GM12878 (cell line): ENCODE measurements at regions not wholly inside any gene's neighbourhood (a gene's known extent, or its start where the extent isn't known, plus 50 kb on each side); places are given as distances from the start of the nearest gene placed in this dataset.

Source experiments
- ATAC-seq: fragments of 200-7000 bp; cut with Tn5 transposase; 3 replicates; pipeline ENCODE4 v1.9.1; 2020; ENCODE audit warnings: mild to moderate bottlenecking, moderate library complexity
- BruUV-seq: library from RNA; stranded (reverse); fragments of 400-500 nt; replicated peaks from 2 replicates; lab custom pipeline; 2021; lab: Mats Ljungman, UMichigan
- CTCF ChIA-PET: fragments of 300-600 bp; sonication (Branson Sonifier 250); formaldehyde crosslinking; extraction: SDS; loops from one replicate; lab custom pipeline; 2021; ENCODE audit warnings: inconsistent platforms; lab: Yijun Ruan, JAX
- POLR2A ChIA-PET: fragments of 350-600 bp; formaldehyde crosslinking; extraction: SDS; loops from one replicate; lab custom pipeline; 2021; ENCODE audit warnings: inconsistent platforms; lab: Charles Lee
- RAD21 ChIA-PET: fragments of 300-600 bp; sonication (Branson Sonifier 250); formaldehyde crosslinking; loops from one replicate; lab custom pipeline; 2023; ENCODE audit warnings: antibody characterized with exemption; ENCODE audit not compliant: unreplicated experiment; lab: Charles Lee
- SMC1A ChIA-PET: fragments of 300-600 bp; sonication (Branson Sonifier 250); formaldehyde crosslinking; loops from one replicate; lab custom pipeline; 2023; ENCODE audit not compliant: unreplicated experiment, uncharacterized antibody; lab: Charles Lee
- DNase-seq: peaks from one replicate; pipeline ENCODE4 v3.0.0-alpha.2; 2011; ENCODE audit warnings: low read depth, low spot score
- FAIRE-seq: peaks from 3 replicates; lab custom pipeline; 2011; peaks lifted over from hg19 to GRCh38; lab: Jason Lieb, UNC
- H2AFZ ChIP-seq: 2 replicates; pipeline ENCODE4 v1.6.0; 2011; ENCODE audit warnings: low read depth, low read length, control low read depth; ENCODE audit not compliant: control insufficient read depth
- H3K27ac ChIP-seq: 2 replicates; pipeline ENCODE4 v1.5.1; 2011; ENCODE audit warnings: control low read depth; ENCODE audit not compliant: control insufficient read depth, insufficient read depth
- H3K27me3 ChIP-seq, 2 experiments: replicated peaks in 1 of 2; 2 replicates each; pipeline versions ENCODE4 v1.6.0 to v1.6.1; 2011; ENCODE audit warnings: low read length in 1 of 2; ENCODE audit not compliant: control insufficient read depth in 2 of 2, insufficient read depth in 2 of 2
- H3K36me3 ChIP-seq, 2 experiments: 2 replicates each; pipeline ENCODE4 v1.5.1; 2011; ENCODE audit warnings: low read length in 1 of 2; ENCODE audit not compliant: control insufficient read depth in 2 of 2, insufficient read depth in 2 of 2
- H3K4me1 ChIP-seq: 2 replicates; pipeline ENCODE4 v1.6.1; 2011; ENCODE audit warnings: mild to moderate bottlenecking, low read length, moderate library complexity, mixed read lengths; ENCODE audit not compliant: control insufficient read depth, insufficient read depth
- H3K4me2 ChIP-seq: 2 replicates; pipeline ENCODE4 v1.6.0; 2011; ENCODE audit warnings: control low read depth; ENCODE audit not compliant: control insufficient read depth, insufficient read depth
- H3K4me3 ChIP-seq: fragments of 200-600 bp; sonication (generic); 2 replicates; pipeline ENCODE4 v1.5.1; 2016
- H3K79me2 ChIP-seq: 2 replicates; pipeline ENCODE4 v1.6.0; 2011; ENCODE audit warnings: low read length; ENCODE audit not compliant: control insufficient read depth, insufficient read depth
- H3K9ac ChIP-seq: 2 replicates; pipeline ENCODE4 v1.8.0; 2011; ENCODE audit warnings: low read length, control low read depth, mixed read lengths; ENCODE audit not compliant: control insufficient read depth, insufficient read depth
- H3K9me3 ChIP-seq: replicated peaks from 3 replicates; pipeline ENCODE4 v1.5.1; 2011; ENCODE audit warnings: mild to moderate bottlenecking, low read length; ENCODE audit not compliant: control insufficient read depth, insufficient read depth
- H4K20me1 ChIP-seq: 2 replicates; pipeline ENCODE4 v1.6.0; 2011; ENCODE audit not compliant: control insufficient read depth, insufficient read depth
- BCL11A ChIP-seq: IDR thresholded peaks from 2 replicates; pipeline ENCODE4 v1.6.1; 2011; ENCODE audit warnings: low read depth, low read length
- BRCA1 ChIP-seq: IDR thresholded peaks from 2 replicates; pipeline ENCODE4 v1.6.1; 2011; ENCODE audit warnings: low read depth, low read length, improper control_type of control experiment
- DPF2 ChIP-seq: fragments of 450-650 bp; IDR thresholded peaks from 2 replicates; pipeline ENCODE4 v1.6.1; 2017; ENCODE audit warnings: mild to moderate bottlenecking
- EGR1 ChIP-seq, 2 experiments: IDR thresholded peaks; 1 replicate in 1 of 2; 2 replicates in 1 of 2; pipeline ENCODE4 v1.6.1; 2011 to 2012; ENCODE audit warnings: low read depth in 2 of 2, low read length in 2 of 2, borderline replicate concordance in 1 of 2, mild to moderate bottlenecking in 1 of 2, moderate library complexity in 1 of 2
- EP300 ChIP-seq, 2 experiments: fragments of 150-350 bp in 1 of 2; IDR thresholded peaks; 2 replicates each; pipeline ENCODE4 v1.6.1; 2011 to 2012; ENCODE audit warnings: low read depth in 2 of 2, low read length in 2 of 2, borderline replicate concordance in 1 of 2, improper control_type of control experiment in 1 of 2, inconsistent platforms in 1 of 2; ENCODE audit not compliant: control insufficient read depth in 1 of 2
- MEF2A ChIP-seq: IDR thresholded peaks from 2 replicates; pipeline ENCODE4 v1.6.1; 2011; ENCODE audit warnings: low read depth, mild to moderate bottlenecking, low read length, moderate library complexity; ENCODE audit not compliant: insufficient read depth
- POLR2A ChIP-seq: IDR thresholded peaks from 2 replicates; pipeline ENCODE4 v1.6.1; 2011; ENCODE audit warnings: low read depth, mild to moderate bottlenecking, low read length
- RAD21 ChIP-seq: IDR thresholded peaks from 2 replicates; pipeline ENCODE4 v1.6.1; 2011; ENCODE audit warnings: mild to moderate bottlenecking, low read depth, low read length, moderate library complexity; ENCODE audit not compliant: insufficient read depth
- SIN3A ChIP-seq: IDR thresholded peaks from 2 replicates; pipeline ENCODE4 v1.6.1; 2012; ENCODE audit warnings: low read depth, low read length, improper control_type of control experiment
- SREBF2 ChIP-seq: IDR thresholded peaks from 2 replicates; pipeline ENCODE4 v1.6.1; 2012; ENCODE audit warnings: mild to moderate bottlenecking, low read length
- SUZ12 ChIP-seq: fragments of 200-600 bp; sonication (generic); IDR thresholded peaks from one replicate; pipeline ENCODE4 v1.6.1; 2018; ENCODE audit warnings: antibody characterized with exemption, mild to moderate bottlenecking; ENCODE audit not compliant: unreplicated experiment
- WRNIP1 ChIP-seq: IDR thresholded peaks from 2 replicates; pipeline ENCODE4 v1.6.1; 2011; ENCODE audit warnings: low read depth, low read length, improper control_type of control experiment, borderline replicate concordance
- YBX1 ChIP-seq: fragments of 450-650 bp; IDR thresholded peaks from 2 replicates; pipeline ENCODE4 v1.6.1; 2016; ENCODE audit warnings: antibody characterized with exemption
- ZNF24 ChIP-seq: fragments of 450-650 bp; IDR thresholded peaks from 2 replicates; pipeline ENCODE4 v1.6.1; 2017; ENCODE audit warnings: antibody characterized with exemption, mild to moderate bottlenecking
- WGBS: methylation state at CpG from one replicate; pipeline ENCODE4 v1.1.6; 2016; ENCODE audit warnings: low lambda C conversion rate; ENCODE audit not compliant: insufficient replicate concordance, insufficient coverage; ENCODE audit errors: missing lambda C conversion rate; 5-methylcytosine and 5-hydroxymethylcytosine counted together
- in situ Hi-C: fragments of 300-500 bp; cut with MboI; formaldehyde crosslinking; loops from 9 replicates; pipeline ENCODE4 v1.14.3; 2018; ENCODE audit warnings: mixed read lengths
- intact Hi-C: fragments of 100-400 bp; cut with micrococcal nuclease; formaldehyde crosslinking; loops from one replicate; pipeline ENCODE4 v1.14.2; 2022; ENCODE audit not compliant: unreplicated experiment
- TF ChIP-seq, protein P1 (sequence below): fragments of 450-650 bp; IDR thresholded peaks from 2 replicates; pipeline ENCODE4 v1.6.1; 2017; ENCODE audit warnings: antibody characterized with exemption, mild to moderate bottlenecking, moderate library complexity
- TF ChIP-seq, protein P2 (sequence below): fragments of 450-650 bp; IDR thresholded peaks from 2 replicates; pipeline ENCODE4 v1.6.1; 2017; ENCODE audit warnings: mild to moderate bottlenecking

DNA sequence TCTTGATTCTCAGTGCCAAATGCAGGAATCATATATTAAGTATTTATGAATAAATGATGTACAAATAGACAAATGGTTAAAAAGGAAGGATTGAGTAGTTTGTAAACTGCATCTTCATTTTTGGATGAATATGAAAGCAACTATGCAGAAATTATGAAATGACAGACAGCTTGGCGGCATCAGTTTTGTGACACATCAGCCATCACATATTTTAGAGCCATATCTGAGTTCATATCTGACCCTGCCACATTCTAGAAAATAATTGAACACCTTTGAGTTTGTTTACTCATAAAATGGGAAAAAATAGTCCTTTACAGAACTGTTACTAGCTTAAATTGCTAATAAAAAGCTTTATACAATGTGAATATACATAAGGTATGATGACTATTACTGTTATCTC, 448.2 kb downstream of the KIF20B start (continued):
- TF ChIP-seq, protein P1, sequence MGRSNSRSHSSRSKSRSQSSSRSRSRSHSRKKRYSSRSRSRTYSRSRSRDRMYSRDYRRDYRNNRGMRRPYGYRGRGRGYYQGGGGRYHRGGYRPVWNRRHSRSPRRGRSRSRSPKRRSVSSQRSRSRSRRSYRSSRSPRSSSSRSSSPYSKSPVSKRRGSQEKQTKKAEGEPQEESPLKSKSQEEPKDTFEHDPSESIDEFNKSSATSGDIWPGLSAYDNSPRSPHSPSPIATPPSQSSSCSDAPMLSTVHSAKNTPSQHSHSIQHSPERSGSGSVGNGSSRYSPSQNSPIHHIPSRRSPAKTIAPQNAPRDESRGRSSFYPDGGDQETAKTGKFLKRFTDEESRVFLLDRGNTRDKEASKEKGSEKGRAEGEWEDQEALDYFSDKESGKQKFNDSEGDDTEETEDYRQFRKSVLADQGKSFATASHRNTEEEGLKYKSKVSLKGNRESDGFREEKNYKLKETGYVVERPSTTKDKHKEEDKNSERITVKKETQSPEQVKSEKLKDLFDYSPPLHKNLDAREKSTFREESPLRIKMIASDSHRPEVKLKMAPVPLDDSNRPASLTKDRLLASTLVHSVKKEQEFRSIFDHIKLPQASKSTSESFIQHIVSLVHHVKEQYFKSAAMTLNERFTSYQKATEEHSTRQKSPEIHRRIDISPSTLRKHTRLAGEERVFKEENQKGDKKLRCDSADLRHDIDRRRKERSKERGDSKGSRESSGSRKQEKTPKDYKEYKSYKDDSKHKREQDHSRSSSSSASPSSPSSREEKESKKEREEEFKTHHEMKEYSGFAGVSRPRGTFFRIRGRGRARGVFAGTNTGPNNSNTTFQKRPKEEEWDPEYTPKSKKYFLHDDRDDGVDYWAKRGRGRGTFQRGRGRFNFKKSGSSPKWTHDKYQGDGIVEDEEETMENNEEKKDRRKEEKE = no peak
- TF ChIP-seq SUZ12 = no peak
- TF ChIP-seq, all 136 proteins: peak for 0

DNA sequence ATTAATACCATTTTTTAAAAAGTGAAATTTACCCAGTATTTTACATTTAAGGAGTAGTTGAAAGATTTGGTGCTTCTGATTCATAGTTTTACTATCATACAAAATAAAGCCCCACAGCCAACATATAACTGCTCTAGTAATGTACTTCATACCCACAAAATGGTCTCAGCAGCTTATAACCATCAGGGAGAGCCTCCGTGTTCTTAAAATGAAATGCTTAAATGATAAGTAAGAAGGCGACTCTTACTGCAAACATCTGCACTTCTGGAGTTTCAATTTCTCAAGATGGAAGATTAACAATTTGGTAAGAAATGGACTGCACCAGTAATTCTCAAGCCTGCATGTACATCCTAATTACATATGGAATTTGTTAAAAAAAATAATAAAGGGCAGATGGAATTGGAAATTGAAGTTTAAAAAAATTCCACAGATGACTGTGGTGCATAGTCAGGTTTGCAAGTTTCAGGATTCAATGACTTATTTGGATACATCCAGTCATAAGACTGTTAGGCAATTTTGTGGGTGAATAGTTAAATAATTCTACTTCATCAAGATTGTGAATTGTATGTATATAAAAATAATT, 461.0 kb downstream of the KIF20B start:
- POLR2A ChIA-PET = no interaction called here
- H3K79me2 ChIP-seq = no peaks in the 10 kb centered on the region
- in situ Hi-C loops (no loop called here), intact Hi-C loops (no loop called here)
- 24% methylated on average over 2 of the region's 2 CpGs for WGBS
- H2AFZ ChIP-seq = no peak overlapping the region
- no peak overlapping the region for H3K4me2 ChIP-seq
- H3K27ac ChIP-seq = no peak overlapping the region
- RAD21 ChIA-PET = no interaction called here
- no peak overlapping the region for H3K4me3 ChIP-seq
- H3K9ac ChIP-seq = no peak overlapping the region
- H3K9me3 ChIP-seq = no peaks in the 10 kb centered on the region; the same call in 2 of the 3 replicates
- H3K27me3 ChIP-seq = no peaks in the 10 kb centered on the region
- SMC1A ChIA-PET = no interaction called here
- CTCF ChIA-PET = no interaction called here
- no TSS peak for BruUV-seq
- no peak for DNase-seq
- no peaks in the 10 kb centered on the region for H4K20me1 ChIP-seq
- ATAC-seq = no peak
- no peak for TF ChIP-seq ZNF24
- TF ChIP-seq BRCA1 = no peak
- TF ChIP-seq EP300 (IDR thresholded peaks at IDR 0.05; ENCODE audit: borderline replicate concordance in 1 of 2, control insufficient read depth in 1 of 2, low read depth in 2 of 2, low read length in 2 of 2) = no peak
- no peak for TF ChIP-seq WRNIP1
- TF ChIP-seq BCL11A = no peak
- TF ChIP-seq POLR2A = no peak
- no peak for TF ChIP-seq YBX1
- TF ChIP-seq SREBF2 = no peak
- no peak for TF ChIP-seq MEF2A
- no peak for TF ChIP-seq SIN3A
- TF ChIP-seq RAD21 = no peak
- TF ChIP-seq EGR1 (IDR thresholded peaks at IDR 0.05; ENCODE audit: borderline replicate concordance in 1 of 2, low read depth in 2 of 2, low read length in 2 of 2) = no peak
- TF ChIP-seq DPF2 = no peak
- TF ChIP-seq, protein P2, sequence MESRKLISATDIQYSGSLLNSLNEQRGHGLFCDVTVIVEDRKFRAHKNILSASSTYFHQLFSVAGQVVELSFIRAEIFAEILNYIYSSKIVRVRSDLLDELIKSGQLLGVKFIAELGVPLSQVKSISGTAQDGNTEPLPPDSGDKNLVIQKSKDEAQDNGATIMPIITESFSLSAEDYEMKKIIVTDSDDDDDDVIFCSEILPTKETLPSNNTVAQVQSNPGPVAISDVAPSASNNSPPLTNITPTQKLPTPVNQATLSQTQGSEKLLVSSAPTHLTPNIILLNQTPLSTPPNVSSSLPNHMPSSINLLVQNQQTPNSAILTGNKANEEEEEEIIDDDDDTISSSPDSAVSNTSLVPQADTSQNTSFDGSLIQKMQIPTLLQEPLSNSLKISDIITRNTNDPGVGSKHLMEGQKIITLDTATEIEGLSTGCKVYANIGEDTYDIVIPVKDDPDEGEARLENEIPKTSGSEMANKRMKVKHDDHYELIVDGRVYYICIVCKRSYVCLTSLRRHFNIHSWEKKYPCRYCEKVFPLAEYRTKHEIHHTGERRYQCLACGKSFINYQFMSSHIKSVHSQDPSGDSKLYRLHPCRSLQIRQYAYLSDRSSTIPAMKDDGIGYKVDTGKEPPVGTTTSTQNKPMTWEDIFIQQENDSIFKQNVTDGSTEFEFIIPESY = no peak
- FAIRE-seq = no peak
- H3K36me3 ChIP-seq = no peaks in the 10 kb centered on the region
- H3K4me1 ChIP-seq = no peaks in the 10 kb centered on the region
